HepG2 (cell line): ENCODE measurements at regions not wholly inside any gene's neighbourhood (a gene's known extent, or its start where the extent isn't known, plus 50 kb on each side); places are given as distances from the start of the nearest gene placed in this dataset.

Experiments used
- ATAC-seq: fragments of 200-7000 bp; cut with Tn5 transposase; 3 replicates; pipeline ENCODE4 v1.9.1; 2020; ENCODE audit warnings: mild to moderate bottlenecking, moderate library complexity
- BruUV-seq: library from RNA; stranded (reverse); fragments of 400-500 nt; replicated peaks from 2 replicates; lab custom pipeline; 2021; lab: Mats Ljungman, UMichigan
- CTCF ChIA-PET: fragments of 300-600 bp; formaldehyde crosslinking; extraction: SDS; loops from one replicate; lab custom pipeline; 2021; ENCODE audit warnings: low total read pairs, inconsistent platforms, low intra/inter-chr PET ratio; lab: Yijun Ruan, JAX
- POLR2A ChIA-PET: fragments of 350-600 bp; sonication (Branson Sonifier 250); formaldehyde crosslinking; loops from one replicate; lab custom pipeline; 2020; ENCODE audit warnings: antibody characterized with exemption, inconsistent platforms; lab: Yijun Ruan, JAX
- DNase-seq: peaks from one replicate; pipeline ENCODE4 v3.0.0-alpha.2; 2015; ENCODE audit warnings: low spot score
- FAIRE-seq: peaks from 3 replicates; lab custom pipeline; 2011; peaks lifted over from hg19 to GRCh38; lab: Jason Lieb, UNC
- H2AFZ ChIP-seq: one replicate; pipeline ENCODE4 v1.6.1; 2011; ENCODE audit warnings: low read length, inconsistent platforms
- H3K27ac ChIP-seq: fragments of 300-600 bp; 3 replicates; pipeline ENCODE4 v1.8.0; 2011; ENCODE audit warnings: mixed run types, mild to moderate bottlenecking, mixed read lengths, low read length, inconsistent platforms; ENCODE audit not compliant: insufficient read depth; ENCODE audit errors: extremely low read length
- H3K27me3 ChIP-seq, 2 experiments: fragments of 200-600 bp in 1 of 2; 2 replicates in 1 of 2; 3 replicates in 1 of 2; pipeline versions ENCODE4 v1.6.0 to v1.8.0; 2011; ENCODE audit warnings: low read length in 2 of 2, mild to moderate bottlenecking in 2 of 2, moderate library complexity in 2 of 2, inconsistent platforms in 1 of 2; ENCODE audit not compliant: insufficient read depth in 2 of 2, control insufficient read depth in 1 of 2
- H3K36me3 ChIP-seq, 2 experiments: fragments of 200-600 bp in 1 of 2; replicated peaks in 1 of 2; 2 replicates in 1 of 2; 3 replicates in 1 of 2; pipeline versions ENCODE4 v1.5.1 to v1.8.0; 2011; ENCODE audit warnings: low read length in 2 of 2, inconsistent platforms in 1 of 2; ENCODE audit not compliant: insufficient read depth in 2 of 2, control insufficient read depth in 1 of 2
- H3K4me1 ChIP-seq: 2 replicates; pipeline ENCODE4 v1.5.1; 2012; ENCODE audit warnings: low read length, inconsistent platforms; ENCODE audit not compliant: insufficient read depth
- H3K4me2 ChIP-seq: 2 replicates; pipeline ENCODE4 v1.6.0; 2011; ENCODE audit warnings: low read depth, low read length, inconsistent platforms
- H3K4me3 ChIP-seq, 3 experiments: fragments of 200-600 bp in 1 of 3; sonication (generic), shearing (Covaris generic) in 1 of 3; replicated peaks in 1 of 3; 2 replicates each; pipeline ENCODE4 v1.5.1; 2011 to 2016; ENCODE audit warnings: low read length in 3 of 3, inconsistent platforms in 2 of 3, low read depth in 2 of 3, mild to moderate bottlenecking in 2 of 3, control low read depth in 1 of 3, mixed read lengths in 1 of 3; ENCODE audit not compliant: insufficient read depth in 1 of 3
- H3K79me2 ChIP-seq: one replicate; pipeline ENCODE4 v1.6.1; 2011; ENCODE audit warnings: low read length, inconsistent platforms; ENCODE audit not compliant: insufficient read depth
- H3K9ac ChIP-seq: 2 replicates; pipeline ENCODE4 v1.6.0; 2011; ENCODE audit warnings: mild to moderate bottlenecking, low read depth, low read length, inconsistent platforms; ENCODE audit not compliant: insufficient read depth
- H3K9me3 ChIP-seq: 2 replicates; pipeline ENCODE4 v1.5.1; 2012; ENCODE audit warnings: mild to moderate bottlenecking, low read length
- H4K20me1 ChIP-seq: 2 replicates; pipeline ENCODE4 v1.6.0; 2011; ENCODE audit warnings: inconsistent platforms, mild to moderate bottlenecking, low read length, moderate library complexity; ENCODE audit not compliant: insufficient read depth
- E2F2 ChIP-seq: sonication (generic); formaldehyde crosslinking; IDR thresholded peaks from 2 replicates; pipeline ENCODE4 v1.4.0; 2020; ENCODE audit warnings: missing genetic modification reagents, borderline replicate concordance
- EEA1 ChIP-seq: sonication (generic); formaldehyde crosslinking; IDR thresholded peaks from 2 replicates; pipeline ENCODE4 v1.5.1; 2020; ENCODE audit warnings: mild to moderate bottlenecking, missing genetic modification reagents, borderline replicate concordance
- HCFC1 ChIP-seq: fragments of 150-350 bp; IDR thresholded peaks from 2 replicates; pipeline ENCODE4 v1.6.1; 2014; ENCODE audit warnings: low read depth, low read length
- MLXIP ChIP-seq: sonication (generic); formaldehyde crosslinking; IDR thresholded peaks from 2 replicates; pipeline ENCODE4 v1.9.0; 2021; ENCODE audit warnings: missing genetic modification reagents, borderline replicate concordance
- NR3C1 ChIP-seq: sonication (generic); formaldehyde crosslinking; IDR thresholded peaks from 2 replicates; pipeline ENCODE4 v1.4.0; 2020; ENCODE audit warnings: missing genetic modification reagents
- PREB ChIP-seq: sonication (generic); formaldehyde crosslinking; IDR thresholded peaks from 2 replicates; pipeline ENCODE4 v1.4.0; 2020; ENCODE audit warnings: missing genetic modification reagents
- RBM22 ChIP-seq: fragments of 200-400 bp; formaldehyde crosslinking; optimal IDR thresholded peaks from 2 replicates; pipeline ENCODE3; 2017; ENCODE audit warnings: mild to moderate bottlenecking, low read length, moderate library complexity
- THYN1 ChIP-seq: sonication (generic); formaldehyde crosslinking; IDR thresholded peaks from 2 replicates; pipeline ENCODE4 v1.8.1; 2023; ENCODE audit warnings: low read depth, mild to moderate bottlenecking, moderate library complexity, missing genetic modification reagents, borderline replicate concordance
- ZNF225 ChIP-seq: sonication (generic); formaldehyde crosslinking; IDR thresholded peaks from 2 replicates; pipeline ENCODE4 v1.4.0; 2020; ENCODE audit warnings: mild to moderate bottlenecking, missing genetic modification reagents
- ZNF564 ChIP-seq: sonication (generic); formaldehyde crosslinking; IDR thresholded peaks from 2 replicates; pipeline ENCODE4 v1.8.1; 2023; ENCODE audit warnings: mild to moderate bottlenecking, missing genetic modification reagents
- ZNF672 ChIP-seq: sonication (generic); formaldehyde crosslinking; IDR thresholded peaks from 2 replicates; pipeline ENCODE4 v1.8.1; 2022; ENCODE audit warnings: missing genetic modification reagents
- WGBS: methylation state at CpG from one replicate; pipeline ENCODE4 v1.1.6; 2017; ENCODE audit warnings: low lambda C conversion rate; 5-methylcytosine and 5-hydroxymethylcytosine counted together
- in situ Hi-C: cut with HindIII; loops from 2 replicates; pipeline ENCODE4 v1.10.0; 2017; ENCODE audit warnings: low pct_unique_long_range_greater_than_20kb; ENCODE audit not compliant: extremely low pct_ligation_motif_present
- intact Hi-C: fragments of 100-400 bp; cut with micrococcal nuclease; formaldehyde crosslinking; loops from one replicate; pipeline ENCODE4 v1.10.0; 2022; ENCODE audit not compliant: unreplicated experiment

- Histone ChIP-seq H3K4me2 (no peak overlapping the region), H3K79me2 (no peaks in the 10 kb centered on the region), H3K4me1 (no peaks in the 10 kb centered on the region), H2AFZ (no peak overlapping the region), H3K27ac (no peak overlapping the region), H3K9ac (no peak overlapping the region), H4K20me1 (no peaks in the 10 kb centered on the region), H3K27me3 (no peaks in the 10 kb centered on the region), H3K4me3 (no peak overlapping the region), H3K36me3 (no peaks in the 10 kb centered on the region), H3K9me3 (peaks cover 89% of the 10 kb centered on the region)
- TF ChIP-seq NR3C1 (CRISPR knock-in tag) (no peak), MLXIP (no peak), ZNF225 (CRISPR knock-in tag) (no peak)
- BruUV-seq: no TSS peak
- intact Hi-C loops: no loop called here
- no peak for DNase-seq
- no peak for FAIRE-seq
- ATAC-seq: no peak
- ChIA-PET POLR2A (no interaction called here), CTCF (no interaction called here)
- 0% methylated on average over 2 of the region's 2 CpGs for WGBS
- in situ Hi-C loops: no loop called here
These were observed 853.9 kb downstream of the SORCS1 start for GRCh38 chr10:106310596-106310995.

- Histone ChIP-seq H3K4me3 (no peak overlapping the region), H4K20me1 (no peaks in the 10 kb centered on the region), H3K4me2 (no peak overlapping the region), H3K36me3 (no peaks in the 10 kb centered on the region), H3K9ac (no peak overlapping the region), H3K79me2 (no peaks in the 10 kb centered on the region), H2AFZ (no peak overlapping the region), H3K27me3 (no peaks in the 10 kb centered on the region), H3K4me1 (no peaks in the 10 kb centered on the region), H3K9me3 (peaks cover 90% of the 10 kb centered on the region), H3K27ac (no peak overlapping the region)
- FAIRE-seq (no peak), ATAC-seq (no peak), DNase-seq (no peak)
- no TSS peak for BruUV-seq
- CTCF ChIA-PET: no interaction called here
- WGBS: 6% methylated on average over 2 of the region's 2 CpGs
- intact Hi-C loops: no loop called here
- in situ Hi-C loops: no loop called here
- POLR2A ChIA-PET: no interaction called here
- no peak for TF ChIP-seq RBM22
- no peak for TF ChIP-seq THYN1 (CRISPR knock-in tag)
- TF ChIP-seq EEA1 (CRISPR knock-in tag): no peak
- no peak for TF ChIP-seq ZNF672 (CRISPR knock-in tag)
- TF ChIP-seq HCFC1: no peak
- no peak for TF ChIP-seq MLXIP
- TF ChIP-seq PREB (CRISPR knock-in tag): no peak
- no peak for TF ChIP-seq E2F2 (CRISPR knock-in tag)
- TF ChIP-seq ZNF564 (CRISPR knock-in tag): no peak
These were observed 855.1 kb downstream of the SORCS1 start for GRCh38 chr10:106309376-106309775.
